AG04450 (cell line): ENCODE measurements at regions not wholly inside any gene's neighbourhood (a gene's known extent, or its start where the extent isn't known, plus 50 kb on each side); places are given as distances from the start of the nearest gene placed in this dataset.

Experiments
- CTCF ChIA-PET: fragments of 300-600, 350-600 bp; formaldehyde crosslinking; extraction: SDS; loops from one replicate; lab custom pipeline; 2022; ENCODE audit warnings: antibody characterized with exemption, inconsistent platforms; lab: Charles Lee
- POLR2A ChIA-PET: fragments of 350-600 bp; formaldehyde crosslinking; extraction: SDS; loops from one replicate; lab custom pipeline; 2021; ENCODE audit warnings: antibody characterized with exemption, inconsistent platforms; lab: Yijun Ruan, JAX
- DNase-seq: peaks from one replicate; pipeline ENCODE4 v3.0.0-alpha.2; 2011; ENCODE audit warnings: low read depth, low spot score
- H3K27ac ChIP-seq: one replicate; pipeline ENCODE4 v1.5.1; 2012; ENCODE audit warnings: low read depth, low read length, control low read depth
- H3K27me3 ChIP-seq: one replicate; pipeline ENCODE4 v1.6.0; 2012; ENCODE audit warnings: low read length; ENCODE audit not compliant: control insufficient read depth, insufficient read depth
- H3K4me3 ChIP-seq: 2 replicates; pipeline ENCODE4 v1.5.1; 2011; ENCODE audit warnings: mild to moderate bottlenecking, low read depth, low read length, control low read depth
- H3K9me3 ChIP-seq: 2 replicates; pipeline ENCODE4 v1.5.1; 2012; ENCODE audit warnings: low read length; ENCODE audit not compliant: control insufficient read depth, insufficient read depth
- CTCF ChIP-seq: IDR thresholded peaks from 2 replicates; pipeline ENCODE4 v1.5.1; 2011; ENCODE audit warnings: low read depth, low read length, control low read depth, inconsistent platforms

DNA sequence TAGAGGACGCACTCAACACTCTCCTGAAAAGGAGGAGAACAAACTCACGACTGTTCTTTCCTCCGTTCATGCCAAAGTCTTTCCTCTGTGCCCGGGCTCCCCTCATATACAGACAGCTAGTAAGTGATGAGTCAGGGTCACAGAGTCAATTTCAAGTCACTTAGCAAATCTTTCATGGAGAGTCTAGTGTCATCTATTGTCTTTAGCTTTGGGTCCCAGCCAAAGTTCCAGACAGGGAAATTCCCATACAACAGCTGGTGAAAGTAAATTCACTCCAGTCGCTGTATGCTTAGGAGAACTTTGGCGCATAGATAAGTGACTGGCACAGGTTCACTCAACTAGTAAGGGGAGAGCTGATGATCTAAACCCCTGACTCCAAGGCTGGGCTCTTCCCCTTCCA, 226.5 kb downstream of the MID1 start:
- DNase-seq: no peak
- no peak overlapping the region for H3K27ac ChIP-seq
- H3K27me3 ChIP-seq: no peaks in the 10 kb centered on the region
- H3K4me3 ChIP-seq: no peak overlapping the region
- no peaks in the 10 kb centered on the region for H3K9me3 ChIP-seq
- CTCF ChIA-PET: no interaction called here
- no peak for TF ChIP-seq CTCF
- POLR2A ChIA-PET: no interaction called here

DNA sequence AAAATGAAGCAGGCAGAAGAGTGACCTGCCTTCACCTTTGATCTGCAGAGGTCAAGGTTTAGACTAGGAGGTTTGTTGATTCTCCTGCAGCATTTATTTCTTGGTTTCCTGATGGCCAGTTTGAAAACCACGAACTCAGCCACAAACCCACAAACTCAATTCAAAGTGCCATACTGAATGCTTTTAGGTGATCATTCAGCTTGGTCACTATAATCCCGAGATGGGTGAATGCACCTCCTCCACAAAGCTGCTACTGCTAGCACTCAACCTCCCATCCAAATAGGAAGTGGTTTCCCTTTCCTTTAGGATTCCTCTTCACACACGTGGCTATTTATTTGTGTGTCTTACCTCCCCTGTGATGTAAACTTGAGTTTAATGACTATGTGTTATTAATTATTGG, 225.2 kb downstream of the MID1 start:
- DNase-seq: no peak
- Histone ChIP-seq H3K9me3 (no peaks in the 10 kb centered on the region), H3K4me3 (no peak overlapping the region), H3K27me3 (no peaks in the 10 kb centered on the region), H3K27ac (no peak overlapping the region)
- CTCF ChIA-PET: no interaction called here
- POLR2A ChIA-PET: no interaction called here
- no peak for TF ChIP-seq CTCF
